Endothelial cell of umbilical vein (primary cell): ENCODE measurements at regions not wholly inside any gene's neighbourhood (a gene's known extent, or its start where the extent isn't known, plus 50 kb on each side); places are given as distances from the start of the nearest gene placed in this dataset.

ENCODE experiments used
- BruUV-seq: library from RNA; stranded (reverse); fragments of 400-500 nt; replicated peaks from 2 replicates; lab custom pipeline; 2021; lab: Mats Ljungman, UMichigan
- CTCF ChIA-PET: fragments of 300-600, 350-600 bp; sonication (Branson Sonifier 250); formaldehyde crosslinking; loops from one replicate; lab custom pipeline; 2021; ENCODE audit warnings: antibody characterized with exemption, inconsistent platforms; lab: Charles Lee
- POLR2A ChIA-PET: fragments of 300-600, 350-600 bp; sonication (Branson Sonifier 250); formaldehyde crosslinking; loops from one replicate; lab custom pipeline; 2021; ENCODE audit warnings: antibody characterized with exemption, inconsistent platforms; lab: Charles Lee
- DNase-seq: peaks from one replicate; pipeline ENCODE4 v3.0.0-alpha.2; 2011; ENCODE audit warnings: low read depth, low spot score
- FAIRE-seq: peaks from 2 replicates; lab custom pipeline; 2011; peaks lifted over from hg19 to GRCh38; lab: Jason Lieb, UNC
- H2AFZ ChIP-seq: 2 replicates; pipeline ENCODE4 v1.6.0; 2012; ENCODE audit warnings: low read depth, low read length, control low read depth, inconsistent platforms
- H3K27ac ChIP-seq: 2 replicates; pipeline ENCODE4 v1.5.1; 2011; ENCODE audit warnings: low read depth, mild to moderate bottlenecking, control low read depth, low read length, moderate library complexity; ENCODE audit not compliant: insufficient read depth
- H3K27me3 ChIP-seq, 2 experiments: 2 replicates each; pipeline versions ENCODE4 v1.6.0 to v1.6.1; 2011; ENCODE audit warnings: low read length in 2 of 2, mixed read lengths in 1 of 2; ENCODE audit not compliant: control insufficient read depth in 2 of 2, insufficient read depth in 2 of 2
- H3K36me3 ChIP-seq, 2 experiments: 2 replicates in 1 of 2; 3 replicates in 1 of 2; pipeline ENCODE4 v1.5.1; 2011; ENCODE audit warnings: low read length in 2 of 2, mild to moderate bottlenecking in 1 of 2, moderate library complexity in 1 of 2; ENCODE audit not compliant: control insufficient read depth in 2 of 2, insufficient read depth in 2 of 2; ENCODE audit errors: extremely low read depth in 1 of 2
- H3K4me1 ChIP-seq: 3 replicates; pipeline ENCODE4 v1.5.1; 2011; ENCODE audit warnings: mild to moderate bottlenecking, low read length; ENCODE audit not compliant: control insufficient read depth, insufficient read depth; ENCODE audit errors: extremely low read depth
- H3K4me2 ChIP-seq: 2 replicates; pipeline ENCODE4 v1.6.1; 2011; ENCODE audit warnings: low read length, control low read depth, mixed read lengths; ENCODE audit not compliant: insufficient read depth
- H3K4me3 ChIP-seq, 3 experiments: fragments of 200-600 bp in 1 of 3; sonication (generic), shearing (Covaris generic) in 1 of 3; replicated peaks in 1 of 3; 2 replicates each; pipeline ENCODE4 v1.5.1; 2011 to 2016; ENCODE audit warnings: control low read depth in 3 of 3, low read length in 3 of 3, mild to moderate bottlenecking in 2 of 3, inconsistent platforms in 1 of 3, low read depth in 1 of 3, moderate library complexity in 1 of 3; ENCODE audit not compliant: insufficient read depth in 1 of 3
- H3K79me2 ChIP-seq: 2 replicates; pipeline ENCODE4 v1.6.0; 2012; ENCODE audit warnings: low read length, inconsistent platforms; ENCODE audit not compliant: control insufficient read depth, insufficient read depth
- H3K9ac ChIP-seq: replicated peaks from 2 replicates; pipeline ENCODE3; 2011; ENCODE audit warnings: low read length, control low read depth; ENCODE audit not compliant: insufficient read depth; ENCODE audit errors: extremely low read depth
- H3K9me1 ChIP-seq: replicated peaks from 3 replicates; pipeline ENCODE4 v1.6.0; 2011; ENCODE audit warnings: mild to moderate bottlenecking, low read length; ENCODE audit not compliant: control insufficient read depth, insufficient read depth; ENCODE audit errors: extremely low read depth
- H3K9me3 ChIP-seq: replicated peaks from 2 replicates; pipeline ENCODE4 v1.5.1; 2012; ENCODE audit warnings: low read length, inconsistent platforms; ENCODE audit not compliant: control insufficient read depth, insufficient read depth
- H4K20me1 ChIP-seq: replicated peaks from 2 replicates; pipeline ENCODE3; 2011; ENCODE audit warnings: mild to moderate bottlenecking, low read length; ENCODE audit not compliant: control insufficient read depth, insufficient read depth; ENCODE audit errors: extremely low read depth
- EZH2 ChIP-seq: IDR thresholded peaks from 2 replicates; pipeline ENCODE4 v1.6.1; 2012; ENCODE audit warnings: borderline replicate concordance, low read depth, mild to moderate bottlenecking, moderate library complexity, low read length, inconsistent platforms; ENCODE audit not compliant: severe bottlenecking
- FOS ChIP-seq: IDR thresholded peaks from 2 replicates; pipeline ENCODE4 v1.6.1; 2011; ENCODE audit warnings: mild to moderate bottlenecking, low read length, moderate library complexity, borderline replicate concordance; ENCODE audit not compliant: insufficient read depth
- GATA2 ChIP-seq: IDR thresholded peaks from 2 replicates; pipeline ENCODE4 v1.7.0; 2011; ENCODE audit warnings: low read depth, mild to moderate bottlenecking, moderate library complexity, mixed read lengths, low read length; ENCODE audit not compliant: insufficient read length, insufficient read depth
- JUN ChIP-seq: IDR thresholded peaks from 2 replicates; pipeline ENCODE4 v1.6.1; 2011; ENCODE audit warnings: borderline replicate concordance, low read depth; ENCODE audit not compliant: insufficient read length, insufficient read depth
- MYC ChIP-seq: IDR thresholded peaks from one replicate; pipeline ENCODE4 v1.6.1; 2011; ENCODE audit warnings: mild to moderate bottlenecking, low read depth, low read length
- POLR2A ChIP-seq: IDR thresholded peaks from 2 replicates; pipeline ENCODE4 v1.6.1; 2012; ENCODE audit warnings: low read depth, mild to moderate bottlenecking, control low read depth, low read length
- POLR2AphosphoS5 ChIP-seq: IDR thresholded peaks from 2 replicates; pipeline ENCODE4 v1.6.1; 2012; ENCODE audit warnings: low read depth, mild to moderate bottlenecking, control low read depth, low read length, moderate library complexity; ENCODE audit not compliant: insufficient read depth
- dilution Hi-C: fragments of 300-500 bp; cut with MboI; formaldehyde crosslinking; loops from one replicate; pipeline ENCODE4 v1.15.0; 2019; ENCODE audit warnings: low sequenced_read_pairs; ENCODE audit not compliant: extremely low pct_ligation_motif_present
- intact Hi-C: fragments of 100-400 bp; cut with micrococcal nuclease; formaldehyde crosslinking; loops from one replicate; pipeline ENCODE4 v1.10.0; 2022
- TF ChIP-seq, protein P1 (sequence below): IDR thresholded peaks from 2 replicates; pipeline ENCODE4 v1.6.1; 2011; ENCODE audit not compliant: insufficient read depth, insufficient read length
- TF ChIP-seq, protein P2 (sequence below), 2 donors: IDR thresholded peaks; 1 replicate in 1 of 2; 2 replicates in 1 of 2; pipeline ENCODE4 v1.5.1; 2011; ENCODE audit warnings: low read length in 2 of 2, mild to moderate bottlenecking in 2 of 2, moderate library complexity in 2 of 2, control low read depth in 1 of 2, inconsistent platforms in 1 of 2, low read depth in 1 of 2; ENCODE audit not compliant: insufficient read depth in 1 of 2; ENCODE audit errors: extremely low read depth in 1 of 2

DNA sequence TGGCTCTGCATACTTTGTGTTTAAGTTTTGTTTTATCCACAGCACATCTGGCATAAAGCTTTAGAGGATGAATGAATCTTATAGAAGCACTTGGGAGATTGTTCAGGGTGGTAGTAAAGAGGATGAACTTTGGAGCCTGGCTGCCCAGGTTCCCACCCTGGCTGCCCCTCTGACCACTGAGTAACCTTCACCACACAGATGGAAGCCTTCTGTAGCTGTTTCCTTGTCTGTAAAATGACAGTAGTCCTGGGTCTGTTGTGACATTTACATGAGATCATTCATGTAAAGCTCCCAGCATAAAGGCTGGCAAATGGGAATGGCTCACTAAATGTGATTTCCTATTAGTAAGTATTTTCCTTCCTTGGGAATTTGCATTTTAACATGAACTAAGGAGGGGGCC, 85.7 kb upstream of the FAM169A start:
- Histone ChIP-seq H3K27ac (no peak overlapping the region), H3K9ac (no peak overlapping the region), H3K4me1 (peaks cover 8% of the 10 kb centered on the region), H3K79me2 (no peaks in the 10 kb centered on the region), H3K4me3 (no peak overlapping the region), H3K9me3 (no peaks in the 10 kb centered on the region), H2AFZ (no peak overlapping the region), H3K27me3 (peaks cover 0 to 2% of the 10 kb centered on the region in 2 experiments), H3K36me3 (no peaks in the 10 kb centered on the region), H3K4me2 (no peak overlapping the region), H3K9me1 (no peaks in the 10 kb centered on the region), H4K20me1 (no peaks in the 10 kb centered on the region)
- FAIRE-seq (no peak), DNase-seq (no peak)
- ChIA-PET POLR2A (no interaction called here), CTCF (interaction anchor here (0.8 to 1.6 kb wide), 2 partner anchors 16 to 17 kb away, joined by 4 read pairs; no protein-coding TSS in a partner anchor)
- BruUV-seq, result no TSS peak
- intact Hi-C loops (no loop called here), dilution Hi-C loops (no loop called here)
- TF ChIP-seq MYC, result no peak
- no peak for TF ChIP-seq EZH2
- no peak for TF ChIP-seq POLR2AphosphoS5
- TF ChIP-seq, protein P1, sequence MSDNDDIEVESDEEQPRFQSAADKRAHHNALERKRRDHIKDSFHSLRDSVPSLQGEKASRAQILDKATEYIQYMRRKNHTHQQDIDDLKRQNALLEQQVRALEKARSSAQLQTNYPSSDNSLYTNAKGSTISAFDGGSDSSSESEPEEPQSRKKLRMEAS, result no peak
- no peak for TF ChIP-seq FOS
- TF ChIP-seq JUN, result no peak
- TF ChIP-seq, protein P2, sequence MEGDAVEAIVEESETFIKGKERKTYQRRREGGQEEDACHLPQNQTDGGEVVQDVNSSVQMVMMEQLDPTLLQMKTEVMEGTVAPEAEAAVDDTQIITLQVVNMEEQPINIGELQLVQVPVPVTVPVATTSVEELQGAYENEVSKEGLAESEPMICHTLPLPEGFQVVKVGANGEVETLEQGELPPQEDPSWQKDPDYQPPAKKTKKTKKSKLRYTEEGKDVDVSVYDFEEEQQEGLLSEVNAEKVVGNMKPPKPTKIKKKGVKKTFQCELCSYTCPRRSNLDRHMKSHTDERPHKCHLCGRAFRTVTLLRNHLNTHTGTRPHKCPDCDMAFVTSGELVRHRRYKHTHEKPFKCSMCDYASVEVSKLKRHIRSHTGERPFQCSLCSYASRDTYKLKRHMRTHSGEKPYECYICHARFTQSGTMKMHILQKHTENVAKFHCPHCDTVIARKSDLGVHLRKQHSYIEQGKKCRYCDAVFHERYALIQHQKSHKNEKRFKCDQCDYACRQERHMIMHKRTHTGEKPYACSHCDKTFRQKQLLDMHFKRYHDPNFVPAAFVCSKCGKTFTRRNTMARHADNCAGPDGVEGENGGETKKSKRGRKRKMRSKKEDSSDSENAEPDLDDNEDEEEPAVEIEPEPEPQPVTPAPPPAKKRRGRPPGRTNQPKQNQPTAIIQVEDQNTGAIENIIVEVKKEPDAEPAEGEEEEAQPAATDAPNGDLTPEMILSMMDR (IDR thresholded peaks at IDR 0.05; ENCODE audit: extremely low read depth in 1 of 2, insufficient read depth in 1 of 2, low read depth in 1 of 2, low read length in 2 of 2), result no peak
- TF ChIP-seq POLR2A, result no peak
- TF ChIP-seq GATA2, result no peak
